GM18502 (cell line): ENCODE measurements at regions not wholly inside any gene's neighbourhood (a gene's known extent, or its start where the extent isn't known, plus 50 kb on each side); places are given as distances from the start of the nearest gene placed in this dataset.
"Not testable (repeated sequence)": the region's sequence is repeated elsewhere in the genome, so short reads cannot be mapped to it uniquely, and the experiment has no call there.

ENCODE experiments used
- ATAC-seq: cut with Tn5 transposase; IDR thresholded peaks from one replicate; pipeline ENCODE4 v1.9.1; 2021; ENCODE audit warnings: mild to moderate bottlenecking; ENCODE audit not compliant: unreplicated experiment, poor library complexity

GRCh38 chr5:71771191-71771590 lies 52.1 kb downstream of the CARTPT start:
- no peak for ATAC-seq

DNA sequence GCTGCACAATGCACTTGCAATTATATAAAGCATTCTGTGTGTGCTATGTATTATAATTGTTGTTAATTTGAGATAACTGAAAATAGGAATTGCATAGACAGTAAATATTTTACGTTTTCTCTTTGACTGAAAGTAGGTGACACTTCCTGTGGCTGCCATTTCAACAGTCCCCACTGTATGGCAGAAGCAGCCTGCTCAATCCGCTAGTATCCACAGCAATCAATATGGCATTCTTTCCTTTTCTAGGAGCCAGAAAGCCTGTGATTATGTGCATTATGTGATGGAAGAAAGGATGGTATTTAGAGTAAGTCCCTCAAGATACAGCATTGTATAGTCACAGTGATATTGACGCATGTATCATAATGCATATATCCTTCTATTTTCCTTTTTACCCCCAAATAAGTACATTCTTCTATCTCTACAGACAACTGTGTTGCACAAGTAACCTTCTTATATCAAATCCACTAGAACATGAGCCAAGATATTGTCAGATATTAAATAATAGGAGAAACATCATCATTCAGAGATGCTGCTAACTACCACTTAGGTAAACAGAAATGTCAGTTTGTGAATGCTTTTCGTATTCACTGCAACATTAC lies 59.7 kb downstream of the CARTPT start:
- ATAC-seq = no peak

GRCh38 chr5:71780597-71780996 lies 61.5 kb downstream of the CARTPT start:
- no peak for ATAC-seq

- peak; percentile 51 for ATAC-seq
These were observed 63.3 kb downstream of the CARTPT start for GRCh38 chr5:71782393-71782770.

GRCh38 chr5:71782771-71783770 lies 64.0 kb downstream of the CARTPT start:
- ATAC-seq = peak; percentile 98

- no peak for ATAC-seq
These were observed 64.8 kb downstream of the CARTPT start for GRCh38 chr5:71783891-71784290.

GRCh38 chr5:71786337-71787055 lies 67.4 kb downstream of the CARTPT start:
- ATAC-seq = no peak

DNA sequence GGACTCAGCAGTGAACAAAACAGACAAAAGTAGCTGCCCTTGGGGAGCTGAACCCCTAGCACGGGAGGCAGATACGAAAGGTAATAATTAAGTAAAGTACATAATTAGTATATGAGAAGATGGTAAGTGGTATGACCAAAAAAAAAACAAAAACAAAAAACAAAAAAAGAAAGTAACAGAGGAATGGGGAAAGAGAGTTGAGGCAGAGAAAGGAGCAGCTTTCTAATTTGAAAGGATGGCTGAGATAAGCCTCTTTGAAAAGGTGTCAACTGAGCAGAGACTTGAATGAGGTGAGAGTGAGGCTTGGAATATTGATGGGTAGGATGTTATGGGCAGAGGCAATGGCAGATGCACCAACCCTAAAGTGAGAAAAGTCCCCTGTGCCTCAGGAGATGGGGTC lies 69.7 kb downstream of the CARTPT start:
- ATAC-seq = no peak

DNA sequence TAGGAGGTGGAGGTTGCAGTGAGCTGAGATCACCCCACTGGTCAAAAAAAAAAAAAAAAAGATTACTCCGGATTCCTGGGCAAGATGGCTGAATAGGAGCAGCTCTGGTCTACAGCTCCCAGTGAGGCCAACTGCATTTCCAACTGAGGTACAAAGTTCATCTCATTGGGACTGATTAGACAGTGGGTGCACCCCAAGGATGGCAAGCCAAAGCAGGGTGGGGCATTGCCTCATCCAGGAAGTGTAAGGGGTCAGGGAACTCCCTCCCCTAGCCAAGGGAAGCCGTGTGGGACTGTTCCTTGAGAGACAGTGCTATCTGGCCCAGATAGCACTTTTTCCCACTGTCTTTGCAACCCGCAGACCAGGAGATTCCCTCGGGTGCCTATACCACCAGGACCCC lies 70.7 kb downstream of the CARTPT start:
- no peak for ATAC-seq

DNA sequence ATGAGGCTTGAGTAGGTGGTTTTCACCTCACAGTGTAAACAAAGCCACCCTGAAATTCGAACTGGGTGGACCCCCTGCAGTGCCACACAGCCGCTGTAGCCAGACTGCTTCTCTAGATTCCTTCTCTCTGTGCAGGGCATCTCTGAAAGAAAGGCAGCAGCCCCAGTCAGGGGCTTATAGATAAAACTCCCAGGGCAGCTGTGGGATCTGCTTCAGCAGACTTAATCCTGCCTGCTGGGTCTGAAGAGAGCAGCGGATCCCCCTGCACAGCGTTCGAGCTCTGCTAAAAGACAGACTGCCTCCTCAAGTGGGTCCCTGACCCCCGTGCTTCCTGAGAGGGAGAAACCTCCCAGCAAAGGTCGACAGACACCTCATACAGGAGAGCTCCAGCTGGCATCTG lies 71.4 kb downstream of the CARTPT start:
- ATAC-seq = no peak

DNA sequence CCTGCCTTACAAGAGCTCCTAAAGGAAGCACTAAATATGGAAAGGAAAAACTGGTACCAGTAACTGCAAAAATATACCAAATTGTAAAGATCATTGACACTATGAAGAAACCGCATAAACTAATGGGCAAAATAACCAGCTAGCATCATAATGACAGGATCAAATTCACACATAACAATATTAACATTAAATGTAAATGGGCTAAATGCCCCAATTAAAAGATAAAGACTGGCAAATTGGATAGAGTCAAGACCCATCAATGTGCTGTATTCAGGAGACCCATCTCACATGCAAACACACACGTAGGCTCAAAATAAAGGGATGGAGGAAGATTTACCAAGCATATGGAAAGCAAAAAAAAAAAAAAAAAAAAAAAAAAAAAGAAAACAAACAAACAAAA lies 73.0 kb downstream of the CARTPT start:
- ATAC-seq = not testable (repeated sequence)

GRCh38 chr5:71794061-71794695 lies 75.1 kb downstream of the CARTPT start:
- ATAC-seq = no peak

DNA sequence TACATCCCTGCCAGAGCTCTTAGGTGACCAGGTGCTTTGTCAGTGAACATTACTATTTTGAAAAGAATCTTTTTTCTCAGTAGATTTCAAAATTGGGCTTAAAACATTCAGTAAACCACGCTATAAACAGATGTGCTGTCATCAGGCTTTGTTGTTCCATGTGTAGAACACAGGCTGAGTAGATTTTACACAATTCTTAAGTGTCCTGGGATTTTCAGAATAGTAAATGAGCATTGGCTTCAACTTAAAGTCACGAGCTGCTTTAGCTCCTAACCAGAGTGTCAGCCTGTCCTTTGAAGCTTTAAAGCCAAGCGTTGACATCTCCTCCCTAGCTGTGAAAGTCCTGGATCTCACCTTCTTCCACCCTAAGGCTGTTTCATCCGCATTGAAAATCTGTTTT lies 83.6 kb downstream of the CARTPT start:
- no peak for ATAC-seq

GRCh38 chr5:71806711-71807110 lies 87.6 kb downstream of the CARTPT start:
- ATAC-seq = no peak

- no peak for ATAC-seq
These were observed 88.8 kb downstream of the CARTPT start for GRCh38 chr5:71807909-71808308.

DNA sequence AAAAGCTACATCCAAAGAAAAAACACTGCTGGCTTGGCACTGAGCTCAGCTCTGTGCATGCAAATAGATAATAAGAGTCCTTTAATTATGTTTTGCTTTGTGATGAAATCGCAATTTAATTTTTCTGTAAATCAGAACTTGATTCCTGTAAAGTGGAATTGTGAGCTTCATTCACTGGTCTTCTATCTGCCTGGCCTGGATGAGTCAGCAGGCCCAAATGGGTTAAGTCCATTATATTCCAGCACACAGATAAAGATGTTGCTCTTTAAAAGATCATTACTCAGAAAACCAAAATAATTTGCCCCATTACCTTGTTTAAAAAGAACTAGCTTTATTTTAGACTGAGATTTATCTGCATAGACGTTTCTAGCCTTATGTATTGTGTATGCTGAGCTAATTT lies 90.4 kb downstream of the CARTPT start:
- ATAC-seq = no peak

DNA sequence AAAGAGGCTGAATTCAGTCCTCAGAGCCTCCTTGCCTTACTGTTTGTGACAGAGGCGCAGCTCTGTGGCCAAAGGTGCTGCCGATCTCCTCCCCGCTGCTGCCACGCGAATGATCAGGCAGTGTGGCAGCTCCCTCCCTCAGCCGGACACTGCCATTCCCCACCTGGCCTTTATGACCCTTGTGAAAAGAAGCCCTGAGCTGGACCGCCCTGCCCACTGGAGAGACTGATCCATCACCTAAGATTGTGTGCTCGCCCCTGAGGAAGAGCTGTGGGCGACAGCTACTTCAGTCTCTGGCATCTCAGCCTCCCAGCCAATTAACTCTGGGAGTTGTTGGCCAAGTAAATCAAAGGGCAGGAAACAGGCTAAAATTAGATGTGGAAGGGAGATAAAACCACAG lies 90.9 kb downstream of the CARTPT start:
- no peak for ATAC-seq

- ATAC-seq = no peak
These were observed 91.6 kb downstream of the CARTPT start for GRCh38 chr5:71810471-71811195.

DNA sequence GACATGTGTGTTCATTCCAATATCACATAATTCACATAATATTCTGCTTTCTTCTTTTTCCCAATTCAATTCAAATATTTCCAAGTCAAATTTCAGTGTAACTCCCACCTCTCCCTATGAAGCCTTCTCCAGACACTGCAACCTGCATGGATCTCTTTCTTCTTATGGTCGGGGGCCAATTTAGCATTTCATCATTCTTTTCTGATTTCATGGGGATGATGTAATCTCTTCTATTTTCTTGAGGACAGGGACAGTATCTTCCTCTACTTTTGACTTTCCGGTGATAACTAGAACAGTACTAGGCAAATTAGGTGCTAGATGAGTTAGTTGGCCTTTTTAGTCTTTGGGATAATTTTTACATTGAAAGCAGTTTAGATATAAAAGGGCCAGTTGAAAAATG lies 92.7 kb downstream of the CARTPT start:
- no peak for ATAC-seq

DNA sequence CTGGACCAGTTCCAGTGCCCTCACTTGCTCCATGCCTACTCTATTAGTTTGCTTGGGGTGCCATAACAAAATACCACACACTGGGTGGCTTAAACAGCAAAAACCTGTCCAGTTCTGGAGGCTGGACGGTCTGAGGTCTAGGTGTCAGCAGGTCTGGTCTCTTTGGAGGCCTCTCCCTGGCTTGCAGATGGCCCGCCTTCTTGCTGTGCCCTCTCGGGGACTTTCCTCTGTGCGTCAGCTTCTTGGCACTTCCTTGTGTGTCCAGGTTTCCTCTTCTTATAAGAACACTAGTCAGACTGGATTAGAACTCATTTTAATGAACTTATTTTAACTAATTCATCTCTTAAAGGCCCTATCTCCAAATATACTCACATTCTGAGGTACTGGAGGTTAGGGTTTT lies 97.2 kb downstream of the CARTPT start:
- no peak for ATAC-seq
